HL-60 (cell line): ENCODE measurements at regions not wholly inside any gene's neighbourhood (a gene's known extent, or its start where the extent isn't known, plus 50 kb on each side); places are given as distances from the start of the nearest gene placed in this dataset.

Experiments used
- DNase-seq, 2 experiments: peaks; one replicate each; pipeline ENCODE4 v3.0.0-alpha.2; 2010 to 2020; ENCODE audit warnings: low read depth in 1 of 2, low spot score in 1 of 2
- H3K27ac ChIP-seq: fragments of 250-450 bp; sonication (Bioruptor Pico); replicated peaks from 2 replicates; pipeline ENCODE4 v1.5.1; 2020; ENCODE audit warnings: mild to moderate bottlenecking, moderate library complexity
- H3K27me3 ChIP-seq: fragments of 250-450 bp; sonication (Bioruptor Pico); 2 replicates; pipeline ENCODE4 v1.5.1; 2021; ENCODE audit warnings: mild to moderate bottlenecking, moderate library complexity; ENCODE audit not compliant: insufficient read depth, poor library complexity, severe bottlenecking
- H3K4me3 ChIP-seq: replicated peaks from 2 replicates; pipeline ENCODE4 v1.5.1; 2011; ENCODE audit warnings: mild to moderate bottlenecking, control low read depth, low read length; ENCODE audit not compliant: insufficient read depth
- CTCF ChIP-seq: IDR thresholded peaks from one replicate; pipeline ENCODE4 v1.5.1; 2011; ENCODE audit warnings: low read length, control low read depth, inconsistent platforms; ENCODE audit not compliant: insufficient read depth
- GABPA ChIP-seq: IDR thresholded peaks from 2 replicates; pipeline ENCODE4 v1.6.1; 2012; ENCODE audit warnings: low read depth
- POLR2AphosphoS5 ChIP-seq: IDR thresholded peaks from 2 replicates; pipeline ENCODE4 v1.6.1; 2012; ENCODE audit warnings: low read depth
- REST ChIP-seq: IDR thresholded peaks from 2 replicates; pipeline ENCODE4 v1.6.1; 2012; ENCODE audit warnings: low read depth; ENCODE audit not compliant: insufficient replicate concordance
- SPI1 ChIP-seq: IDR thresholded peaks from 2 replicates; pipeline ENCODE4 v1.6.1; 2012; ENCODE audit warnings: low read depth, mild to moderate bottlenecking, borderline replicate concordance

GRCh38 chrX:8971116-8971515 is 62.8 kb downstream of the FAM9B start:
- Histone ChIP-seq H3K27ac (no peak overlapping the region), H3K27me3 (no peaks in the 10 kb centered on the region), H3K4me3 (no peak overlapping the region)
- peak in 1 of 2 experiments; percentile 23 for DNase-seq
- no peak for TF ChIP-seq REST
- no peak for TF ChIP-seq CTCF
- TF ChIP-seq SPI1: no peak
- TF ChIP-seq GABPA: no peak
- TF ChIP-seq POLR2AphosphoS5: no peak

- DNase-seq: no peak
- TF ChIP-seq GABPA: no peak
- no peak for TF ChIP-seq SPI1
- H3K27ac ChIP-seq: no peak overlapping the region
- H3K4me3 ChIP-seq: no peak overlapping the region
- no peaks in the 10 kb centered on the region for H3K27me3 ChIP-seq
These were observed 64.5 kb downstream of the FAM9B start for GRCh38 chrX:8969378-8969777.

GRCh38 chrX:8967461-8967860 is 66.5 kb downstream of the FAM9B start:
- Histone ChIP-seq H3K27me3 (no peaks in the 10 kb centered on the region), H3K27ac (no peak overlapping the region), H3K4me3 (no peak overlapping the region)
- DNase-seq: no peak
- TF ChIP-seq REST (no peak), CTCF (no peak), GABPA (no peak), SPI1 (no peak), POLR2AphosphoS5 (no peak)

GRCh38 chrX:8960957-8961468 is 72.9 kb downstream of the FAM9B start:
- no peak overlapping the region for H3K4me3 ChIP-seq
- no peaks in the 10 kb centered on the region for H3K27me3 ChIP-seq
- TF ChIP-seq CTCF (no peak), REST (no peak), SPI1 (no peak), GABPA (no peak), POLR2AphosphoS5 (no peak)
- peak in 1 of 2 experiments; percentile 12 for DNase-seq
- H3K27ac ChIP-seq: no peak overlapping the region
